ENCODE measurements at regions not wholly inside any gene's neighbourhood (a gene's known extent, or its start where the extent isn't known, plus 50 kb on each side); places are given as distances from the start of the nearest gene placed in this dataset.

GRCh38 chr1:203401199-203401877 lies 50.4 kb upstream of the FMOD start:
- in situ Hi-C loops (cut with HindIII; ENCODE audit: low sequenced_read_pairs), result no loop called here
- no peak for TF ChIP-seq CTCF (IDR thresholded peaks at IDR 0.05; ENCODE audit: low read depth, low read length, missing control alignments)
- DNase-seq (ENCODE audit: low read depth), result no peak
- no peak overlapping the region for H3K4me3 ChIP-seq (ENCODE audit: low read depth, low read length)

GRCh38 chr1:203402152-203402551 lies 51.2 kb upstream of the FMOD start:
- DNase-seq (ENCODE audit: low read depth), result no peak
- TF ChIP-seq CTCF (IDR thresholded peaks at IDR 0.05; ENCODE audit: low read depth, low read length, missing control alignments), result no peak
- in situ Hi-C loops (cut with HindIII; ENCODE audit: low sequenced_read_pairs), result no loop called here
- no peak overlapping the region for H3K4me3 ChIP-seq (ENCODE audit: low read depth, low read length)

GRCh38 chr1:203402629-203403337 lies 51.9 kb upstream of the FMOD start:
- no peak for TF ChIP-seq CTCF (IDR thresholded peaks at IDR 0.05; ENCODE audit: low read depth, low read length, missing control alignments)
- in situ Hi-C loops (cut with HindIII; ENCODE audit: low sequenced_read_pairs), result no loop called here
- no peak overlapping the region for H3K4me3 ChIP-seq (ENCODE audit: low read depth, low read length)
- DNase-seq (ENCODE audit: low read depth), result no peak

- H3K4me3 ChIP-seq (ENCODE audit: low read depth, low read length), result no peak overlapping the region
- no peak for TF ChIP-seq CTCF (IDR thresholded peaks at IDR 0.05; ENCODE audit: low read depth, low read length, missing control alignments)
- in situ Hi-C loops (cut with HindIII; ENCODE audit: low sequenced_read_pairs), result no loop called here
- no peak for DNase-seq (ENCODE audit: low read depth)
These were observed 52.7 kb upstream of the FMOD start for GRCh38 chr1:203403586-203403985.

- H3K4me3 ChIP-seq (ENCODE audit: low read depth, low read length), result no peak overlapping the region
- in situ Hi-C loops (cut with HindIII; ENCODE audit: low sequenced_read_pairs), result no loop called here
- no peak for TF ChIP-seq CTCF (IDR thresholded peaks at IDR 0.05; ENCODE audit: low read depth, low read length, missing control alignments)
These were observed 53.6 kb upstream of the FMOD start for GRCh38 chr1:203404546-203404945.

GRCh38 chr1:203405703-203406438 lies 54.9 kb upstream of the FMOD start:
- DNase-seq (ENCODE audit: low read depth), result no peak
- H3K4me3 ChIP-seq (ENCODE audit: low read depth, low read length), result no peak overlapping the region
- no peak for TF ChIP-seq CTCF (IDR thresholded peaks at IDR 0.05; ENCODE audit: low read depth, low read length, missing control alignments)
- in situ Hi-C loops (cut with HindIII; ENCODE audit: low sequenced_read_pairs), result no loop called here

More at GRCh38 chr1:203404546-203404945, 53.6 kb upstream of the FMOD start:
- DNase-seq (ENCODE audit: low read depth), result no peak
